ENCODE measurements at regions not wholly inside any gene's neighbourhood (a gene's known extent, or its start where the extent isn't known, plus 50 kb on each side); places are given as distances from the start of the nearest gene placed in this dataset.
"Not testable (repeated sequence)": the region's sequence is repeated elsewhere in the genome, so short reads cannot be mapped to it uniquely, and the experiment has no call there.

DNA sequence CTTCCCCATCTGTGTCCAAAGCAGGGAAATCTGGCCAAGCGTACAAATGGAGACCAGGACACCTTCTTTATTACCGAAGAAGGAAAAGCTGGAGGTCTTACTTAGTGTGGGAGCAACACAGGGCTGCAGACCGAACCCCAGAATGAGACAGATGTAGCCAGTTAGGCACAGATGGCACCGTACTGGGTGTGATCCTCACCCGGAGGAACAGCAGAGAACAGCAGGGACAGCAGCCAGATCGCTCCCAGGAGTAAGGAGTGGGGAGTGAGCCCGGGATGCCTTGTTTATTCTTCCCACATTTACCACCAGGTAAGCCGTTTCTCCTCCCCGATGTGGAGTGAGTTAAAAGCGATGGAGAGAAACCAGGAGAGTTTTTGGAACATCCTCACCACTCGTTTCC is 150.7 kb upstream of the SPRED2 start:
- DNase-seq: no peak

- DNase-seq: no peak
These were observed 150.0 kb upstream of the SPRED2 start for GRCh38 chr2:65582364-65582763.

DNA sequence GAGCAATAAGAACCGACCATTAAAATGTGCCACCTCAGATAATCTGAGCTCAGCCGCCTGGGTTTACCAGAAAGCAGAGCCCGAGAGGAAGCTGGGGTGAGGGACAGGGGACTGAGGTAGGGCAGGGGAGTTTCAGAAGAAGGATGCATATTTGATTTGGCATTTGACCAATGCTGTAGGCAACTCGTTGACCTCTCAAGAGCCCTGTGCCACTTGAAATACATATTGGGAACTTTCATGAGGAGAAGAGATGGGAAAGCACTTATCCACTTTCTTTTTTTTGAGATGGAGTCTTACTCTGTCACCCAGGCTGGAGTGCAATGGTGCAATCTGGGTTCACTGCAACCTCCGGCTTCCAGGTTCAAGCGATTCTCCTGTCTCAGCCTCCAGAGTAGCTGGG is 148.4 kb upstream of the SPRED2 start:
- DNase-seq: no peak

DNA sequence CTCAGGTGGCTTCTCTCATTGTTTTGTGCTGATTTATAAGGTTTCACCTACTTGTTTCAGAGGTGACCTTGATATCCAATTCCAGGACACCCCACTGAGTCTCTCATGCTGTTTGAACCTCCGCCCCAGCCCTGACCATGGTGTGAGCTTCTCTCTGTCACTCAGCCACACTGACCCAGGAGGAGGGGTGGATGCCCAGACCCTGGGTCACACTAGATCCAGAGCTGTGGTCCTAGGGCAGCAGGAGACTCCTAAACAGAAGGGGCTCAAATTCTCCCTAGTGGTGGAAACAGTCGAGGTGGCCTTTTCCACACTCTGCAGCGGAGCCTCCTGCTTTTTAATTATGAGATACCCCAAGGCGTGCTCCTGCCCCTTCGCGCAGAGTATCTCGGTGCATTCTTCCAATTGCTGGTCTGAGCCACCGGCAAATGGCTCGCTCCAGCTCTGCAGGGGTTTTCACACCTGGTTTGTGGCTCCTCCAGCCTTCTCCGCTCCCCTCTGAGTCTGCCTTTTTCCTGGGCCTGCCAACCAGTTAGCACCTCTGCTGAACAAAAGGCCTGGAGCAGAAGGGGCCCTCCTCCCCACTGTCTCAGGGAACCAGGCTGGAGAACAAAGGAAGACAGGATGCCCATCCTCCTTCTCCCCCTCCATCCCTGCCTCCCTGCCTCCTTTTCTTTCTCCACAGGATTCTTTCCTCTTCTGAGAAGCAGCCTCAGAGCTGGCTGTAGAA is 147.3 kb upstream of the SPRED2 start:
- no peak for DNase-seq

GRCh38 chr2:65577654-65578053 is 145.3 kb upstream of the SPRED2 start:
- DNase-seq: no peak

DNA sequence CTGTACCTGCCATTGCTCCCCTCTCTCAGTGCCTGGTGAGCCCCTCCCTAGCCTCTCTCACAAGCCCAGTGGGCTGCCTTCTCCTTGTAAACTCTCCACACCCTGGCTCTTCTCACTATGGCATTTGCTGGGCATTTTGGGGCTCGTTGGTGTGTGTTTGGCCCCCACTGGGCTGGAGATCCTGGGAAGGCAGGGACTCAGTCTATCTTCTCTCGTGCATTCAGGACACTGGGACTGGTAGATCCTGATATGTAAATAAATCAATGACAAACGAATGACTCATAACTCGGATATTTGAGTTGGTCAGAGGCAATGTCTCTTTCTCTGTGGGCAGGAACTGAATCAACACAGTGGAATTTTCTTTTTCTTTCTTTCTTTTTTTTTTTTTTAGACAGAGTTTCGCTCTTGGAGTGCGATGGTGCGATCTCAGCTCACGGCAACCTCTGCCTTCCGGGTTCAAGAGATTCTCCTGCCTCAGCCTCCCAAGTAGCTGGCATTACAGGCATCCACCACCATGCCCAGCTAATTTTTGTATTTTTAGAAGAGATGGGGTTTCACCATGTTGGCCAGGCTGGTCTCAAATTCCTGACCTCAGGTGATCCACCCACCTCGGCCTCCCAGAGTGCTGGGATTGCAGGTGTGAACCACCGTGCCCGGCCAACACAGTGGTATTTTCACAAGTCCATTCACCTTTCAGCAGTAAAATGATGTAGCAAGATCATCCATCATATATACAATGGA is 144.6 kb upstream of the SPRED2 start:
- DNase-seq: no peak

GRCh38 chr2:65576278-65576677 is 143.9 kb upstream of the SPRED2 start:
- no peak for DNase-seq

- DNase-seq: no peak
These were observed 142.6 kb upstream of the SPRED2 start for GRCh38 chr2:65574993-65575392.

DNA sequence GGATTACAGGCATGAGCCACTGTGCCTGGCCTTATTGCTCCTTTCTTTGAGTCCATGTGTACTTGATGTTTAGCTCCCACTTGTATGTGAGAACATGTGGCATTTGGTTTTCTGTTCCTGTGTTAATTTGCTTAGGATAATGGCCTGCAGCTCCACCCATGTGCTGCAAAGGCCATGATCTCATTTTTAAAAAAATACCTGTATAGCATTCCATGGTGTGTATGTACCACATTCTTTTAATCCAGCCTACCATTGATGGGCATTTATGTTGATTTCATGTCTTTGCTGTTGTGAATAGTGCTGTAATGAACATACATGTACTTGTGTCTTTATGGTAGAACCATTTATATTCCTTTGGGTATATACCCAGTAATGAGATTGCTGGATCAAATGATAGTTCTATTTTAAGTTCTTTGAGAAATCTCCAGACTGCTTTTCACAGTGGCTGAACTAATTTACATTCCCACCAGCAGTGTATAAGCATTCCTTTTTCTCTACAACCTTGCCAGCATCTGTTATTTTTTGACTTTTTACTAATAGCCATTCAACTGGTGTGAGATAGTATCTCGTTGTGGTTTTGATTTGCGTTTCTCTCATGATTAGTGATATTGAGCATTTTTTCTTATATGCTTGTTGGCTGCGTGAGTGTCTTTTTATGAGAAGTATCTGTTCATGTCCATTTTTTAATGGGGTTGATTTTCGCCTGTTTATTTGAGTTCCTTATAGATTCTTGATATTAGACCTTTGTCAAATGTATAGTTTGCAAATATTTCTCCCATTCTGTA is 136.4 kb upstream of the SPRED2 start:
- DNase-seq: not testable (repeated sequence)

DNA sequence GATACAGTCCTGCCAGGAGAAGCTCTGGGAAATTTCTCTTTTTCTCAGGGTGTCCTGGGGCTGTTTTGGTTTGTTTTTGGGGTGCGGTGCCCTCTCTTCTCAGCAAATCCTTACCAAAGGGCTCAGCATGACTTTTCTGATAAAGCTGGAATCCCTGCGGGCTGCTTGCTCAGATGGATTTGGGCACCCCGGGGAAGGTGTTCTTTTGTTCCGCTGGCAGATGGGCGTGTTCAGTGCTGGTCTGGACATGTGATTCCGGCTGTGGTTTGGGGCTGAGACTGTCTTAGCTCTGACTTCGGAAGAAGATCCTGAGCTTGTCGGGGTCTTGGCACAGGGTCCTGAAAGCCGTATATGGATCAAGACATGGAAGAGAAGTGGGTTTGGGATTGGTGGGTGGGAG is 134.2 kb upstream of the SPRED2 start:
- DNase-seq: no peak

GRCh38 chr2:65565681-65566080 is 133.3 kb upstream of the SPRED2 start:
- no peak for DNase-seq

GRCh38 chr2:65564299-65564698 is 131.9 kb upstream of the SPRED2 start:
- no peak for DNase-seq

DNA sequence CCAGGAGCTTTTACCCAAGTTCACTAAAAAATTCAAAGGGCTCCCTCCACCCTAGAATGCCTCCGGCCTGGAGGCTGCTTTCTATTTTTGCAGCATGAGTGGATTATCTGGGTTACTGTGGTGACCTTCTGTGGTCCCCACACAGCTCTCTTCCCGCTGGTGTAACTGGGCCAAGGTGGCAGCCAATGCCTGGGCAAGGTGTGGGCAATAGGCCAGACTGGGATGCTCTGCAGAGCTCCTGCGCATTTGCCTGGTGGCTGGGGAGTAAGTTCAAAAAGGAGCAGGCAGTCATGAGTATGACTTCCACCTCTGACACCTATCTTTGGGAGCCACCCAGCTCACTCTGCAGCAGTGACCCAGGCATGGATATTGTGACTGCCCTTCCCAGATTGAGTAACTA is 130.5 kb upstream of the SPRED2 start:
- DNase-seq: no peak

DNA sequence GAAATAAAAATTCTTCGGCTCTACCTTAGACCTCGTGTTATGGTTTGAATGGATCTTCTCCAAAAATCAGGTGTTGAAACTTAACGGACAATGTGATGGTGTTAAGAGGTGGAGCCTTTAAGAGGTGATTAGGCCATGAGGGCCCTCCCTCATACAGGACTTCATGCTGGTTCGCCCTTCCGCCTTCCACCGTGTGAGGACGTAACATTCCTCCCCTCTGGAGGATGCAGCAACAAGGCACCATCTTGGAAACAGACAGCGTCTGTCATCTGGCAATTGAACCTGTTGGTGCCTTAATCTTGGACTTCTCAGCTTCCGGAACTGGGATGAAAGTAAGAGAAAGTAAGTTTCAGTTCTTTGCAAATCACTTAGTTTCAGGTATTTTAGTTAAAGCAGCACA is 126.3 kb upstream of the SPRED2 start:
- DNase-seq: no peak

GRCh38 chr2:65557616-65558573 is 125.5 kb upstream of the SPRED2 start:
- DNase-seq: no peak

DNA sequence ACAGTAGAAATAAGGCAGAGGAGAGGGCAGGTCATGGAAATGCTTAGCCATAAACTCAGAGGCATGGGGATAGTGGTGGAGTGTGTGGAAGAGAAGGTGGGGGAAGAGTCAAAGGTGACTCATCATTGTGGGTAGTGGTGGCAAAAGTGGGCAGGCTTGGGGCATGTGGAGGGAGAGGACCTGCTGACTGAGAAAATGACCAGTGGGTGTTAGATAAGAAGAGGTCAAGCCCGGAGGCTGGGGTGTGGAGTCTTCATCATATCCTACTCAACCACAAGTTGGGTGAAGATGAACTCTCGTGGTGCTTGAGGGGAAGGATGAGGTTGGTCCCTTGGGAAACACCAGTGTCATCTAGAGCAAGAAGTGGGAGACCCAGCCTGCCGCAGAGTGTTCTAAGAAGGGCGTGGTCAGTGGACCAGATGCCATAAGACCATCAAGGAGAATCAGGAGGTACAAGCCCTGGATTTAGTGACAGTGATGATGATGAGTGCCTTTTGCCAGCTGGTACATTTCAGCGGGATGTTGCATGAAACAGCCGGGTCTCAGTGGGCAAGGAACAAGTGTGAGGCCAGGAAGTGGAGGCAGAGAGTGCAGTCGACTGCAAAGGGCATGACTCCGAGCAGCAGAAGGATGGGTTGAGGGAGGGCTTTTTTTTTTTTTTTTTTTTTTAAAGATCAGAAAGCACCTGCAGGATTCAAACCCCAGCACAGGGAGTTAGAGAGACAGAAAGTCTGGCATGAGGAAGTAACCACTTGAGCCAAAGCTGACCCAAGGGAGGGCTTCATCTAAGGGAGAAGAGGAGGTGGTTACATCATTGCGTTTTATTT is 122.6 kb upstream of the SPRED2 start:
- DNase-seq: peak; percentile 46

DNA sequence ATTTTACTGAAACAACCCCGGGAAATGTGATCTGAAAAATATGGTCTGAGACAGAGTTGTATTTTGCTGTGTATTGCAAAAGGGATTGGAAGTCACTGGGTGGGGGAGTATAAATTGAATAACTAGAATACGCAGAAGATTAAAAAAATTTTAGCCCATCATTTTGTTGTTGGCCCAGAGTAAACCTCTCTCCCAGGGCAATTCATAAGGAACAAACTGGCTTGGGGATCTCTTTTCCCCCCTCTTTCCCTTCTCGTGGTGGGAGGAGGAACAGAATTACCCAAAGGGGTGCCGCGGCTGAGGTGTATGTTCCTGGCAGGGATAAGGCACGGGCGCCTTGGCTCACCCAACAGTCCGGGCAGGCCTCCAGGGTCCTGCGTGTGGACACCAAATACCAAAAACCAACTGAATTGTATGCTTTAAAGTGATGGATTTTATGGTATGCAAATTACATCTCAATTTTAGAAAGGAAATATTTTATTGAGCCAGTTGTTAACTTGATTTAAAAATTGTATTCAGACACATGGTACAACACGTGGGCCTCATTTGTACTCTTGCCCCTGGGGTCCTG is 121.2 kb upstream of the SPRED2 start:
- DNase-seq: no peak

- no peak for DNase-seq
These were observed 119.1 kb upstream of the SPRED2 start for GRCh38 chr2:65551528-65551927.

DNA sequence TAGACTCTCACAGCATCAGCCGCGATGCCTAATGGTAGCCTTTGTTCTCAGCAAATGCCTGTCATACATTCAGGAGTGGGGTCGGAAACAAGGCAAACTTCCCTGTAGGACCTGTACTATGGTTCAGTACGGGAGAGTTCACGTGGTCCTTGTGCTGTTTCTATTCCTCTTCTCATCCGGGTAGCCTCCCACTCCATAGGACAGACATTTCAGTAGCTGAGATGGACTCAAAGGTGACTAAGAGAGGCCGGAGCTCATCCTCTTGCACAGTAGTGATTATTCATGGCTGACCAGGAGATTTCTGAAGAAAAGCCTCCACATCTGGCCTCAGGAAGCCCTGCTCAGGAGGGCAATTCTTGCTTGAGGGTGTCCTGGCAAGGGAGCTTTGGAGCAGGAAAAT is 117.8 kb upstream of the SPRED2 start:
- DNase-seq: no peak

GRCh38 chr2:65549631-65550030 is 117.2 kb upstream of the SPRED2 start:
- no peak for DNase-seq

GRCh38 chr2:65549257-65549627 is 116.8 kb upstream of the SPRED2 start:
- DNase-seq: peak; percentile 28

Data from stimulated activated CD8-positive, alpha-beta memory T cell treated with anti-CD3 and anti-CD28 coated beads, Interleukin-4, amount 100 ng/mL, for 48 hours (primary cell).